Neural cell (in vitro differentiated cells): ENCODE measurements at regions not wholly inside any gene's neighbourhood (a gene's known extent, or its start where the extent isn't known, plus 50 kb on each side); places are given as distances from the start of the nearest gene placed in this dataset.

ENCODE experiments used
- EZH2 ChIP-seq: fragments of 200-600, 300-800 bp; shearing (Covaris generic), sonication (generic); IDR thresholded peaks from 2 replicates; pipeline ENCODE4 v1.6.1; 2014; ENCODE audit warnings: antibody characterized with exemption, low read length, borderline replicate concordance, mild to moderate bottlenecking; ENCODE audit not compliant: insufficient read depth, poor library complexity, severe bottlenecking
- MXI1 ChIP-seq: fragments of 450-650 bp; conservative IDR thresholded peaks from 2 replicates; pipeline ENCODE4 v1.6.1; 2014; ENCODE audit warnings: antibody characterized with exemption, mild to moderate bottlenecking; ENCODE audit not compliant: poor library complexity, severe bottlenecking
- RAD21 ChIP-seq: fragments of 450-650 bp; conservative IDR thresholded peaks from 2 replicates; pipeline ENCODE4 v1.6.1; 2014; ENCODE audit warnings: antibody characterized with exemption, mild to moderate bottlenecking, moderate library complexity
- REST ChIP-seq: IDR thresholded peaks from 2 replicates; pipeline ENCODE4 v1.6.1; 2012; ENCODE audit warnings: borderline replicate concordance
- TF ChIP-seq, protein P1 (sequence below): fragments of 450-650 bp; IDR thresholded peaks from 2 replicates; pipeline ENCODE4 v1.5.1; 2014; ENCODE audit warnings: antibody characterized with exemption, mild to moderate bottlenecking, moderate library complexity; ENCODE audit not compliant: poor library complexity, severe bottlenecking

DNA sequence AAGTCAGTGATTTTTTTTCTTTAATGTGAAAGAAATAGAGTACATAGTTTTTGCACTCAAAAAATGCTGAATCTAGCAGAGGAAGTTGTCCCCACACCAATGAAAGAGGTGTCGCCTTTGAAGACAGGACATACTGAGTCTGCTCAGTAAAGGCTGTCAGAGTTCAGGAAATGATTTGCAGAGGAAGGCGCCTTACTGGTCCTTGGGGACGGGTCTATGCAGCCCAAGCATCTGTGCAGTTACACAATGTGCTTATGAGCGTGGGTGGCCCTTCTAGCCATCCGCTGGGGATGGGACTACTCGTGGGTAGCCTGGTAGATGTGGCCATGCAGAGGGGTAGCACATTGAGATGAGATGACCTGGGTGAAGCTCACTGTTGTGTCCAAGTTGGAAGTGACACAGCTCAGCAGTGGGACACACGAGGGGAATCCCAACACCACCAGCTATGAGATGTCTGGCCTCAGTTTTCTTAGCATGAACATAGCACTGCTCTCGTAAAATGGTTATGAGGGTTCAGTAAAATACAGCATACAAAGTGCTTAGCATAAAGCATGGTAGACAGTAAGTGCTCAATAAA lies 116.5 kb upstream of the RBPJ start:
- TF ChIP-seq RAD21: no peak
- TF ChIP-seq, protein P1, sequence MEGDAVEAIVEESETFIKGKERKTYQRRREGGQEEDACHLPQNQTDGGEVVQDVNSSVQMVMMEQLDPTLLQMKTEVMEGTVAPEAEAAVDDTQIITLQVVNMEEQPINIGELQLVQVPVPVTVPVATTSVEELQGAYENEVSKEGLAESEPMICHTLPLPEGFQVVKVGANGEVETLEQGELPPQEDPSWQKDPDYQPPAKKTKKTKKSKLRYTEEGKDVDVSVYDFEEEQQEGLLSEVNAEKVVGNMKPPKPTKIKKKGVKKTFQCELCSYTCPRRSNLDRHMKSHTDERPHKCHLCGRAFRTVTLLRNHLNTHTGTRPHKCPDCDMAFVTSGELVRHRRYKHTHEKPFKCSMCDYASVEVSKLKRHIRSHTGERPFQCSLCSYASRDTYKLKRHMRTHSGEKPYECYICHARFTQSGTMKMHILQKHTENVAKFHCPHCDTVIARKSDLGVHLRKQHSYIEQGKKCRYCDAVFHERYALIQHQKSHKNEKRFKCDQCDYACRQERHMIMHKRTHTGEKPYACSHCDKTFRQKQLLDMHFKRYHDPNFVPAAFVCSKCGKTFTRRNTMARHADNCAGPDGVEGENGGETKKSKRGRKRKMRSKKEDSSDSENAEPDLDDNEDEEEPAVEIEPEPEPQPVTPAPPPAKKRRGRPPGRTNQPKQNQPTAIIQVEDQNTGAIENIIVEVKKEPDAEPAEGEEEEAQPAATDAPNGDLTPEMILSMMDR: no peak
- no peak for TF ChIP-seq EZH2
- no peak for TF ChIP-seq MXI1
- TF ChIP-seq REST: no peak
